ENCODE measurements at regions not wholly inside any gene's neighbourhood (a gene's known extent, or its start where the extent isn't known, plus 50 kb on each side); places are given as distances from the start of the nearest gene placed in this dataset.

DNA sequence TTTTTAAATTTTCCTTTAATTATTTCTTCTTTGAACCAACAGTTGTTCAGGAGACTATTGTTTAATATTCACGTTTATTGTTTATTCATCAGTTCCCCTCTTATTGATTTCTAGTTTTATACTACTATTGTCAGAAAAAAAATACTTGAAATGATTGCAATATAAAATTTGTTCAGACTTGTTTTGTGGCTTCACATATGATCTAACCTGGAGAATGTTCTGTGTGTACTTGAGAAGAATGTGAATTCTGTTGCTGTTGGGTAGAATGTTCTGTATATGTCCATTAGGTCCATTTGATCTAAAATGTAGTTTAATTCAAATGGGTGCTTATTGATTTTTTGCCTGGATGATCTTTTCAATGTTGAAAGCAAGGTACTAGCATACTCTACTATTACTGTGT is 408.7 kb upstream of the RIOK2 start:
- TF ChIP-seq, protein P1, sequence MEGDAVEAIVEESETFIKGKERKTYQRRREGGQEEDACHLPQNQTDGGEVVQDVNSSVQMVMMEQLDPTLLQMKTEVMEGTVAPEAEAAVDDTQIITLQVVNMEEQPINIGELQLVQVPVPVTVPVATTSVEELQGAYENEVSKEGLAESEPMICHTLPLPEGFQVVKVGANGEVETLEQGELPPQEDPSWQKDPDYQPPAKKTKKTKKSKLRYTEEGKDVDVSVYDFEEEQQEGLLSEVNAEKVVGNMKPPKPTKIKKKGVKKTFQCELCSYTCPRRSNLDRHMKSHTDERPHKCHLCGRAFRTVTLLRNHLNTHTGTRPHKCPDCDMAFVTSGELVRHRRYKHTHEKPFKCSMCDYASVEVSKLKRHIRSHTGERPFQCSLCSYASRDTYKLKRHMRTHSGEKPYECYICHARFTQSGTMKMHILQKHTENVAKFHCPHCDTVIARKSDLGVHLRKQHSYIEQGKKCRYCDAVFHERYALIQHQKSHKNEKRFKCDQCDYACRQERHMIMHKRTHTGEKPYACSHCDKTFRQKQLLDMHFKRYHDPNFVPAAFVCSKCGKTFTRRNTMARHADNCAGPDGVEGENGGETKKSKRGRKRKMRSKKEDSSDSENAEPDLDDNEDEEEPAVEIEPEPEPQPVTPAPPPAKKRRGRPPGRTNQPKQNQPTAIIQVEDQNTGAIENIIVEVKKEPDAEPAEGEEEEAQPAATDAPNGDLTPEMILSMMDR (IDR thresholded peaks at IDR 0.05; ENCODE audit: insufficient read depth, low read length): no peak
- TF ChIP-seq SPI1 (IDR thresholded peaks at IDR 0.05; ENCODE audit: borderline replicate concordance, low read depth): no peak
